ENCODE measurements at regions not wholly inside any gene's neighbourhood (a gene's known extent, or its start where the extent isn't known, plus 50 kb on each side); places are given as distances from the start of the nearest gene placed in this dataset.

GRCh38 chr16:48877946-48878345 lies 268.0 kb upstream of the N4BP1 start:
- H3K9me3 Mint-ChIP-seq: peaks cover 3% of the 10 kb centered on the region
- H3K27ac Mint-ChIP-seq: no peak overlapping the region
- no peaks in the 10 kb centered on the region for H3K4me1 Mint-ChIP-seq
- no peaks in the 10 kb centered on the region for H3K27me3 Mint-ChIP-seq
- no peak for ATAC-seq
- H3K4me3 Mint-ChIP-seq: no peak overlapping the region
- no peaks in the 10 kb centered on the region for H3K36me3 Mint-ChIP-seq

DNA sequence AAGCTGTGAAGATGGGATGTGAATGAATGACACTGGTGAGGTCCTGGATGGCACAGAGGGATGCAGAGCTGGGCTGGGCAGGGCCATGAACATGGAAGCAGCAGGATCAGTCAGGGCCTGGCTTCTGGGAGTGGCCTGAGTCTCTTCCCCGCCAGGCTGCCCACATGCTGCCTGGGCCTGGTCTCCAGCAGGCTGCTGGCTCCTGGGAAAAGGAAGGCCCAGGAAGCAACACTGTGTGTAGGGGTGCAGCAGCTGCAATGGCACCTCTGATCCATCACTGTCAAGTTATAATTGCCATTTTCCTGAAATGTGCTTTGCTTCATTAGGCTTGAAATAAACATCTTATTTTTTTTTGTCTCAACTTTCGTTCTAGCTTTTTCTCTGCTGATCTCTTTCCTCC lies 260.2 kb upstream of the N4BP1 start:
- no peak for ATAC-seq
- H3K4me3 Mint-ChIP-seq: no peak overlapping the region
- no peaks in the 10 kb centered on the region for H3K27me3 Mint-ChIP-seq
- peaks cover 10% of the 10 kb centered on the region for H3K9me3 Mint-ChIP-seq
- no peak overlapping the region for H3K27ac Mint-ChIP-seq
- H3K36me3 Mint-ChIP-seq: no peaks in the 10 kb centered on the region
- no peaks in the 10 kb centered on the region for H3K4me1 Mint-ChIP-seq

GRCh38 chr16:48865520-48865919 lies 255.5 kb upstream of the N4BP1 start:
- Mint-ChIP-seq H3K4me3 (no peak overlapping the region), H3K27me3 (no peaks in the 10 kb centered on the region), H3K9me3 (peaks cover 15% of the 10 kb centered on the region), H3K36me3 (no peaks in the 10 kb centered on the region), H3K4me1 (no peaks in the 10 kb centered on the region), H3K27ac (no peak overlapping the region)
- no peak for ATAC-seq

GRCh38 chr16:48864055-48864454 lies 254.1 kb upstream of the N4BP1 start:
- Mint-ChIP-seq H3K4me3 (no peak overlapping the region), H3K9me3 (peaks cover 12% of the 10 kb centered on the region), H3K27me3 (no peaks in the 10 kb centered on the region), H3K4me1 (no peaks in the 10 kb centered on the region), H3K27ac (no peak overlapping the region), H3K36me3 (no peaks in the 10 kb centered on the region)
- no peak for ATAC-seq

DNA sequence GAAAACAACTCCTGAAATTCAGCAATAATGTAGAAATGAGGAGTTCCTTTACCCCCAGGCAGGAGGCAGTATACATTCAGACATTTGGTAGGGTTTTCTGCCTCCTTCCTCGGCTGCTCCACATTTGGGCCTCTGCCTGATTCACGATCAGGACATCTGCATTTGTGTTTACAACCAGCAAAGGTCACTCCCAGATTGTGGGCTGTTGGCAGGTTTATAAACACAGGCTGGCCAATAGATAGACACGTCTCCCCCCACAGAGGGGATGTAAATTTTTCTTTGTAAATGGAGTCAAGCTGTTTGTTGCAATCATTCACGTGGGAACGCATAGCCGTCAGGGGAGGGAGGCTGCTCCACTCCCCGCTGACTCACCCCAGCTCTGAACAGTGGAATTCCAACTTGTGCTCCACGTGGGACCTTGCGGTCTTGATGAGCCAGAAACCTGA lies 252.1 kb upstream of the N4BP1 start:
- Mint-ChIP-seq H3K27me3 (no peaks in the 10 kb centered on the region), H3K4me3 (no peak overlapping the region), H3K27ac (no peak overlapping the region), H3K9me3 (peaks cover 8% of the 10 kb centered on the region), H3K4me1 (no peaks in the 10 kb centered on the region), H3K36me3 (no peaks in the 10 kb centered on the region)
- ATAC-seq: no peak

DNA sequence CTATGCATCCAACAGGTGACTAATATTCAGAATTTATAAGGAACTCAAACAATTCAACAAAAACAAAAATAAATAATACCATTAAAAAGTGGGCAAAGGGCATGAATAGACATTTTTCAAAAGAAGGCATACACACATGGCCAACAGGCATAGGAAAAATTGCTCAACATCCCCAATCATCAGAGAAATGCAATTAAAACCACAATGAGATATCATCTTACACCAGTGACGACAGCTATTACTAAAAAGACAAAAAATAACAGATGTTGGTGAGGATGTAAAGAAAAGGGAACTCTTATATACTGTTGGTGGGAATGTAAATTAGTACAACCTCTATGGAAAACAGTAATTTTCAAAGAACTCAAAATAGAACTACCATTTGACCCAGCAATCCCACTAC lies 250.4 kb upstream of the N4BP1 start:
- H3K36me3 Mint-ChIP-seq: no peaks in the 10 kb centered on the region
- no peak overlapping the region for H3K4me3 Mint-ChIP-seq
- H3K27me3 Mint-ChIP-seq: no peaks in the 10 kb centered on the region
- H3K4me1 Mint-ChIP-seq: no peaks in the 10 kb centered on the region
- no peak overlapping the region for H3K27ac Mint-ChIP-seq
- no peak for ATAC-seq
- H3K9me3 Mint-ChIP-seq: peaks cover 8% of the 10 kb centered on the region

GRCh38 chr16:48852951-48853350 lies 243.0 kb upstream of the N4BP1 start:
- Mint-ChIP-seq H3K36me3 (no peaks in the 10 kb centered on the region), H3K9me3 (peaks cover 3% of the 10 kb centered on the region), H3K4me1 (no peaks in the 10 kb centered on the region), H3K4me3 (no peak overlapping the region), H3K27me3 (no peaks in the 10 kb centered on the region), H3K27ac (no peak overlapping the region)
- no peak for ATAC-seq

GRCh38 chr16:48852458-48852857 lies 242.5 kb upstream of the N4BP1 start:
- H3K4me1 Mint-ChIP-seq: no peaks in the 10 kb centered on the region
- H3K27ac Mint-ChIP-seq: no peak overlapping the region
- H3K36me3 Mint-ChIP-seq: no peaks in the 10 kb centered on the region
- H3K27me3 Mint-ChIP-seq: no peaks in the 10 kb centered on the region
- peaks cover 3% of the 10 kb centered on the region for H3K9me3 Mint-ChIP-seq
- H3K4me3 Mint-ChIP-seq: no peak overlapping the region
- ATAC-seq: no peak

GRCh38 chr16:48850097-48850770 lies 240.3 kb upstream of the N4BP1 start:
- Mint-ChIP-seq H3K9me3 (peaks cover 3% of the 10 kb centered on the region), H3K4me3 (no peak overlapping the region), H3K27me3 (no peaks in the 10 kb centered on the region), H3K4me1 (no peaks in the 10 kb centered on the region), H3K27ac (no peak overlapping the region), H3K36me3 (no peaks in the 10 kb centered on the region)
- ATAC-seq: no peak

- Mint-ChIP-seq H3K27me3 (no peaks in the 10 kb centered on the region), H3K27ac (no peak overlapping the region), H3K9me3 (peaks cover 3% of the 10 kb centered on the region), H3K36me3 (no peaks in the 10 kb centered on the region), H3K4me3 (no peak overlapping the region), H3K4me1 (no peaks in the 10 kb centered on the region)
- ATAC-seq: no peak
These were observed 236.3 kb upstream of the N4BP1 start for GRCh38 chr16:48846277-48846676.

- no peaks in the 10 kb centered on the region for H3K4me1 Mint-ChIP-seq
- H3K36me3 Mint-ChIP-seq: no peaks in the 10 kb centered on the region
- no peak overlapping the region for H3K4me3 Mint-ChIP-seq
- peaks cover 3% of the 10 kb centered on the region for H3K9me3 Mint-ChIP-seq
- no peak overlapping the region for H3K27ac Mint-ChIP-seq
- no peaks in the 10 kb centered on the region for H3K27me3 Mint-ChIP-seq
- ATAC-seq: no peak
These were observed 235.3 kb upstream of the N4BP1 start for GRCh38 chr16:48845261-48845660.

DNA sequence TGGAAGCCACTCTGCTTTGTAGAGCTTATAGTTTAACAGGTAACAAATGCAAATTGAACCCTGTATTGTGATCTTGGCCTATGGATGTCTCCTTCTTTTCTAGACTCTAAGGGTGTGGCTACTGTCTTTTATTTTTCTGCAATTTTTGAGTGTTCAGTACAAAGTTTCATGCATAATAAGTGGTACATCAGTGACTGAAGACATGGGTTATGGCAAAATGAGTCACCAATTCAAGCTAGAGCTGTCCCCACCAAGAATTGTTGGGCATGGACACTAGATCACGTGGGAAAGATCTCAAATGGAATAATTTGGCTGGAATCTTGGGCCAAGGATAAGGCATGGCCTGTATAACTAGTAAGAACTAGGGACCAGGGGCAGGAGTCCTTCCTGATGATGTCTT lies 228.4 kb upstream of the N4BP1 start:
- H3K9me3 Mint-ChIP-seq: no peaks in the 10 kb centered on the region
- H3K4me3 Mint-ChIP-seq: no peak overlapping the region
- no peaks in the 10 kb centered on the region for H3K36me3 Mint-ChIP-seq
- no peak for ATAC-seq
- H3K27ac Mint-ChIP-seq: no peak overlapping the region
- H3K27me3 Mint-ChIP-seq: no peaks in the 10 kb centered on the region
- H3K4me1 Mint-ChIP-seq: no peaks in the 10 kb centered on the region

- H3K36me3 Mint-ChIP-seq: no peaks in the 10 kb centered on the region
- H3K4me1 Mint-ChIP-seq: no peaks in the 10 kb centered on the region
- no peak overlapping the region for H3K27ac Mint-ChIP-seq
- no peaks in the 10 kb centered on the region for H3K9me3 Mint-ChIP-seq
- no peaks in the 10 kb centered on the region for H3K27me3 Mint-ChIP-seq
- no peak overlapping the region for H3K4me3 Mint-ChIP-seq
- ATAC-seq: no peak
These were observed 226.7 kb upstream of the N4BP1 start for GRCh38 chr16:48836636-48837035.

GRCh38 chr16:48836067-48836466 lies 226.1 kb upstream of the N4BP1 start:
- Mint-ChIP-seq H3K27ac (no peak overlapping the region), H3K4me1 (no peaks in the 10 kb centered on the region)

DNA sequence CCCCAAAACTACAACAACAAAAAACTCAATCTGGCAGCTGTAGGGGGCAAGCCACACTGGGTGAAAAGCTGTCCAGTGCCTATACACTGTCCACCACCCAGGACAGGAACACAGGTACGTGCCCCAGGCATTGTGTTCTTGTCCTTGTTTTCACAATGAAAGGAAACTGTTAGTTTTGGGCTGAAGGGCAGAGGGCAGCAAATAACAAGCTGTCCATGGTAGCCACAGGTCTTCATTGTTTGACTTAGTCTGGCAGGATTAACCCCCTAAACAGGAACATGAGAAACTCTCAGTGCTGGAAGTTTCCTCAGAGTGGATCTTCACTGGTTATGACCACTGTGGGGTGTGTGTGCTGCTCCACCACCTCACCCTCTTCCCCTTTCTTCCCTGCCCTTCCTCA lies 224.6 kb upstream of the N4BP1 start:
- no peak for ATAC-seq
- no peak overlapping the region for H3K4me3 Mint-ChIP-seq

More at GRCh38 chr16:48836067-48836466, 226.1 kb upstream of the N4BP1 start:
- H3K9me3 Mint-ChIP-seq: no peaks in the 10 kb centered on the region
- no peak for ATAC-seq
- no peaks in the 10 kb centered on the region for H3K36me3 Mint-ChIP-seq
- H3K4me3 Mint-ChIP-seq: no peak overlapping the region
- H3K27me3 Mint-ChIP-seq: no peaks in the 10 kb centered on the region

DNA sequence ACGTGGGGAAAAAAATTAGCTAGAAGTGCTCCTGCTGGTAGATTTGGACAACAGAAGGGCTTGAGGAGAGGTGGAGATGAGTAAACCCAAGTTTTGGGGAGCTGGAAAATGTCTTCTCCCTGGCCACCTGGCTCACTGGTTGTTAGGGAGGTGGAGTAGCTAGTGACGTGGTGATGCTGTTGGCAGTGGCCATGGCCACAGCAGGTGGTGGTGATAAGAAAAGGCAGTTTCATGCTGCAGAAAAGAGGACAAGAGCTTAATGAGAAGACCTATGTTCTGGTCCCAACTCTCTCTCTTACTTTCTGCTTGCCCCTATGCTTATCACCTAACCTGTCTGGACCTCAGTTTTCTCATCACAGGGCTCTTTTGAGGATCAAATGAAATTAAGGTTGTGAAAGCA lies 223.5 kb upstream of the N4BP1 start:
- Mint-ChIP-seq H3K36me3 (no peaks in the 10 kb centered on the region), H3K4me1 (no peaks in the 10 kb centered on the region), H3K4me3 (no peak overlapping the region), H3K27me3 (no peaks in the 10 kb centered on the region), H3K27ac (no peak overlapping the region), H3K9me3 (no peaks in the 10 kb centered on the region)
- ATAC-seq: no peak

More for the DNA sequence above, 224.6 kb upstream of the N4BP1 start:
- Mint-ChIP-seq H3K4me1 (no peaks in the 10 kb centered on the region), H3K27ac (no peak overlapping the region), H3K36me3 (no peaks in the 10 kb centered on the region), H3K9me3 (no peaks in the 10 kb centered on the region), H3K27me3 (no peaks in the 10 kb centered on the region)

Data from stimulated activated memory B cell treated with anti-CD40 and anti-IgM and Interleukin-4, amounts not matched to agents 10 μg/mL and 1 μg/mL and 100 μg/mL, for 72 hours (primary cell).